B cell (primary cell): ENCODE measurements at regions not wholly inside any gene's neighbourhood (a gene's known extent, or its start where the extent isn't known, plus 50 kb on each side); places are given as distances from the start of the nearest gene placed in this dataset.

ENCODE experiments used
- ATAC-seq: fragments of 200-7000 bp; cut with Tn5 transposase; one replicate; pipeline ENCODE4 v1.10.0; 2021; ENCODE audit warnings: low read depth, mild to moderate bottlenecking, moderate number of reproducible peaks, moderate library complexity
- CTCF ChIA-PET: fragments of 350-600 bp; sonication (Branson Sonifier 250); formaldehyde crosslinking; loops from one replicate; lab custom pipeline; 2021; ENCODE audit warnings: antibody characterized with exemption, inconsistent platforms; lab: Charles Lee
- POLR2A ChIA-PET: fragments of 350-600 bp; sonication (Branson Sonifier 250); formaldehyde crosslinking; loops from one replicate; lab custom pipeline; 2021; ENCODE audit warnings: antibody characterized with exemption; lab: Charles Lee
- DNase-seq: peaks from one replicate; pipeline ENCODE4 v3.0.0; 2013
- H2AFZ ChIP-seq: 2 replicates; pipeline ENCODE4 v1.6.1; 2012; ENCODE audit warnings: mild to moderate bottlenecking, low read depth, low read length; ENCODE audit not compliant: insufficient read depth, poor library complexity, severe bottlenecking
- H3K27ac ChIP-seq, 2 donors: 1 replicate in 1 of 2; 2 replicates in 1 of 2; pipeline ENCODE4 v1.5.1; 2012 to 2013; ENCODE audit warnings: low read length in 2 of 2, mild to moderate bottlenecking in 2 of 2, moderate library complexity in 1 of 2
- H3K27me3 ChIP-seq, 4 experiments: fragments of 200-600 bp in 1 of 4; sonication (generic) in 1 of 4; replicated peaks in 1 of 4; 1 replicate in 2 of 4; 2 replicates in 2 of 4; pipeline versions ENCODE4 v1.6.1 to v1.7.0; 2013 to 2016; ENCODE audit warnings: low read length in 3 of 4, mild to moderate bottlenecking in 2 of 4, mixed read lengths in 1 of 4, moderate library complexity in 1 of 4; ENCODE audit not compliant: insufficient read depth in 4 of 4, control insufficient read depth in 3 of 4; ENCODE audit errors: control extremely low read depth in 1 of 4
- H3K36me3 ChIP-seq, 2 experiments: replicated peaks in 1 of 2; 1 replicate in 1 of 2; 2 replicates in 1 of 2; pipeline versions ENCODE4 v1.6.1 to v1.7.1; 2013; ENCODE audit warnings: low read length in 1 of 2; ENCODE audit not compliant: insufficient read depth in 2 of 2, control insufficient read depth in 1 of 2; ENCODE audit errors: control extremely low read depth in 1 of 2, extremely low read depth in 1 of 2
- H3K4me1 ChIP-seq, 2 donors: fragments of 200-600 bp in 1 of 2; sonication (generic) in 1 of 2; 1 replicate in 1 of 2; 2 replicates in 1 of 2; pipeline versions ENCODE4 v1.5.1 to v1.6.1; 2013 to 2017; ENCODE audit warnings: low read length in 2 of 2; ENCODE audit not compliant: control insufficient read depth in 2 of 2, insufficient read depth in 2 of 2
- H3K4me2 ChIP-seq: replicated peaks from 2 replicates; pipeline ENCODE3; 2012; ENCODE audit warnings: mild to moderate bottlenecking, low read depth, low read length; ENCODE audit not compliant: poor library complexity, severe bottlenecking
- H3K4me3 ChIP-seq, 5 experiments: fragments of 200-600 bp in 1 of 5; sonication (generic) in 1 of 5; 1 replicate in 3 of 5; 2 replicates in 2 of 5; pipeline versions ENCODE4 v1.5.1 to v1.7.0; 2011 to 2016; ENCODE audit warnings: low read length in 4 of 5, mild to moderate bottlenecking in 4 of 5, low read depth in 2 of 5, control low read depth in 1 of 5, moderate library complexity in 1 of 5; ENCODE audit not compliant: insufficient read depth in 1 of 5; ENCODE audit errors: control extremely low read depth in 1 of 5, extremely low read depth in 1 of 5
- H3K79me2 ChIP-seq: fragments of 200-600 bp; sonication (generic); one replicate; pipeline ENCODE4 v1.6.0; 2016; ENCODE audit warnings: low read length; ENCODE audit not compliant: control insufficient read depth, insufficient read depth
- H3K9ac ChIP-seq: fragments of 200-600 bp; sonication (generic); 2 replicates; pipeline ENCODE4 v1.6.1; 2017; ENCODE audit warnings: mild to moderate bottlenecking, low read length, moderate library complexity
- H3K9me3 ChIP-seq, 3 donors: one replicate each; pipeline versions ENCODE4 v1.6.1 to v1.7.1; 2013; ENCODE audit warnings: low read length in 2 of 3; ENCODE audit not compliant: control insufficient read depth in 2 of 3, insufficient read depth in 1 of 3; ENCODE audit errors: control extremely low read depth in 1 of 3
- H4K20me1 ChIP-seq: 2 replicates; pipeline ENCODE4 v1.6.0; 2012; ENCODE audit warnings: mild to moderate bottlenecking, low read length; ENCODE audit not compliant: insufficient read depth, control insufficient read depth, poor library complexity, severe bottlenecking
- H3K27ac Mint-ChIP-seq: one replicate; pipeline ENCODE4 v1.8.0; 2021; ENCODE audit warnings: mixed read lengths
- H3K27me3 Mint-ChIP-seq: one replicate; pipeline ENCODE4 v1.8.0; 2021; ENCODE audit warnings: mixed read lengths
- H3K4me1 Mint-ChIP-seq: one replicate; pipeline ENCODE4 v1.8.0; 2021; ENCODE audit warnings: mixed read lengths
- H3K4me3 Mint-ChIP-seq: one replicate; pipeline ENCODE4 v1.8.0; 2021; ENCODE audit warnings: mixed read lengths
- H3K9me3 Mint-ChIP-seq: one replicate; pipeline ENCODE4 v1.8.0; 2022; ENCODE audit warnings: mixed read lengths; ENCODE audit not compliant: insufficient read depth
- EZH2 ChIP-seq: IDR thresholded peaks from 2 replicates; pipeline ENCODE4 v1.6.1; 2012; ENCODE audit warnings: borderline replicate concordance, low read depth, mild to moderate bottlenecking, moderate library complexity, low read length; ENCODE audit not compliant: insufficient read depth, poor library complexity, severe bottlenecking
- WGBS: methylation state at CpG from one replicate; pipeline ENCODE4 v1.1.5; 2013; ENCODE audit warnings: missing lambda C conversion rate; ENCODE audit not compliant: insufficient coverage; 5-methylcytosine and 5-hydroxymethylcytosine counted together
- intact Hi-C: fragments of 100-400 bp; cut with micrococcal nuclease; formaldehyde crosslinking; loops from one replicate; pipeline ENCODE4 v1.10.0; 2022
- TF ChIP-seq, protein P1 (sequence below): fragments of 200-600 bp; IDR thresholded peaks from one replicate; pipeline ENCODE4 v1.8.0; 2022; ENCODE audit warnings: antibody characterized with exemption, mild to moderate bottlenecking

DNA sequence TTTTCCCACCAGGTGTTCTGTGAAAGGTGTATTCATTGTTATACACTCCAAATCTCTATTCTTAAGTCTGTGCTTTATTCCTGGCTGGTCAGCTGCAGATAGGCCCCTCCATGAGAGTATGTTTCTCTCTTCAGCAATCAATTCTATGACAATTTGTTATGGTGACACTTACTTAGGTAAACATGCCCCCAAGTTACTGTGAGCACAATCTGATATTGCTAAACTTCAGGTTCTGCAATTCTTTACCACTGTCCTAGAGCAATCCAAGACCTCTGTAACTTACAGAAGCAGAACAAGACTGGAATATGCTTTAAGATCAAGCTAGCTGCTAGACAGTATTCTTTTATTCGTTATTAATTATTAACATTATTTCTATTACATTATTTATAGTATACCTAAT lies 391.9 kb downstream of the FRK start:
- Mint-ChIP-seq H3K9me3 (no peaks in the 10 kb centered on the region), H3K4me3 (no peak overlapping the region), H3K27me3 (no peaks in the 10 kb centered on the region), H3K4me1 (no peaks in the 10 kb centered on the region), H3K27ac (no peak overlapping the region)
- ChIA-PET POLR2A (no interaction called here), CTCF (no interaction called here)
- Histone ChIP-seq H3K4me1 (no peaks in the 10 kb centered on the region), H3K79me2 (no peaks in the 10 kb centered on the region), H3K9me3 (no peaks in the 10 kb centered on the region), H3K27ac (no peak overlapping the region), H4K20me1 (no peaks in the 10 kb centered on the region), H3K36me3 (no peaks in the 10 kb centered on the region), H3K27me3 (no peaks in the 10 kb centered on the region), H3K9ac (no peak overlapping the region), H2AFZ (no peak overlapping the region), H3K4me3 (no peak overlapping the region), H3K4me2 (no peak overlapping the region)
- no peak for DNase-seq
- TF ChIP-seq, protein P1, sequence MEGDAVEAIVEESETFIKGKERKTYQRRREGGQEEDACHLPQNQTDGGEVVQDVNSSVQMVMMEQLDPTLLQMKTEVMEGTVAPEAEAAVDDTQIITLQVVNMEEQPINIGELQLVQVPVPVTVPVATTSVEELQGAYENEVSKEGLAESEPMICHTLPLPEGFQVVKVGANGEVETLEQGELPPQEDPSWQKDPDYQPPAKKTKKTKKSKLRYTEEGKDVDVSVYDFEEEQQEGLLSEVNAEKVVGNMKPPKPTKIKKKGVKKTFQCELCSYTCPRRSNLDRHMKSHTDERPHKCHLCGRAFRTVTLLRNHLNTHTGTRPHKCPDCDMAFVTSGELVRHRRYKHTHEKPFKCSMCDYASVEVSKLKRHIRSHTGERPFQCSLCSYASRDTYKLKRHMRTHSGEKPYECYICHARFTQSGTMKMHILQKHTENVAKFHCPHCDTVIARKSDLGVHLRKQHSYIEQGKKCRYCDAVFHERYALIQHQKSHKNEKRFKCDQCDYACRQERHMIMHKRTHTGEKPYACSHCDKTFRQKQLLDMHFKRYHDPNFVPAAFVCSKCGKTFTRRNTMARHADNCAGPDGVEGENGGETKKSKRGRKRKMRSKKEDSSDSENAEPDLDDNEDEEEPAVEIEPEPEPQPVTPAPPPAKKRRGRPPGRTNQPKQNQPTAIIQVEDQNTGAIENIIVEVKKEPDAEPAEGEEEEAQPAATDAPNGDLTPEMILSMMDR, result no peak
- no peak for TF ChIP-seq EZH2
- intact Hi-C loops, result no loop called here
- no peak for ATAC-seq
- WGBS, result no CpG with 5 or more reads among the region's 1 CpG

- no peak for TF ChIP-seq EZH2
- TF ChIP-seq, protein P1, result no peak
- Histone ChIP-seq H3K27ac (no peak overlapping the region), H3K36me3 (no peaks in the 10 kb centered on the region), H3K9me3 (no peaks in the 10 kb centered on the region), H3K9ac (no peak overlapping the region), H3K27me3 (no peaks in the 10 kb centered on the region), H2AFZ (no peak overlapping the region), H3K79me2 (no peaks in the 10 kb centered on the region), H4K20me1 (no peaks in the 10 kb centered on the region), H3K4me2 (no peak overlapping the region), H3K4me1 (no peaks in the 10 kb centered on the region), H3K4me3 (no peak overlapping the region)
- Mint-ChIP-seq H3K4me3 (no peak overlapping the region), H3K4me1 (no peaks in the 10 kb centered on the region), H3K9me3 (no peaks in the 10 kb centered on the region), H3K27me3 (no peaks in the 10 kb centered on the region), H3K27ac (no peak overlapping the region)
- POLR2A ChIA-PET, result no interaction called here
- intact Hi-C loops, result no loop called here
- ATAC-seq, result no peak
- CTCF ChIA-PET, result no interaction called here
- no peak for DNase-seq
Measured at GRCh38 chr6:115668211-115668610, 392.5 kb downstream of the FRK start.
